Activated CD8-positive, alpha-beta memory T cell treated with anti-CD3 and anti-CD28 coated beads for 48 hours (primary cell): ENCODE measurements at regions not wholly inside any gene's neighbourhood (a gene's known extent, or its start where the extent isn't known, plus 50 kb on each side); places are given as distances from the start of the nearest gene placed in this dataset.
"Not testable (repeated sequence)": the region's sequence is repeated elsewhere in the genome, so short reads cannot be mapped to it uniquely, and the experiment has no call there.

Experiments
- DNase-seq, 3 experiments: peaks; one replicate each; pipeline ENCODE4 v3.0.0-alpha.2; 2020; ENCODE audit warnings: low read depth in 2 of 3, low spot score in 2 of 3

- DNase-seq = no peak
Observed at GRCh38 chr2:216984937-216985336, 125.1 kb upstream of the TNP1 start.

- not testable (repeated sequence) for DNase-seq
Observed at GRCh38 chr2:216981951-216982350, 122.1 kb upstream of the TNP1 start.

GRCh38 chr2:216980510-216980909 lies 120.6 kb upstream of the TNP1 start:
- DNase-seq = not testable (repeated sequence)

GRCh38 chr2:216974321-216975302 lies 114.7 kb upstream of the TNP1 start:
- DNase-seq = no peak

- DNase-seq = no peak
Observed at GRCh38 chr2:216971593-216971992, 111.7 kb upstream of the TNP1 start.

GRCh38 chr2:216970359-216970915 lies 110.6 kb upstream of the TNP1 start:
- DNase-seq = no peak

GRCh38 chr2:216967889-216968288 lies 108.0 kb upstream of the TNP1 start:
- DNase-seq = no peak

- DNase-seq = no peak
Observed at GRCh38 chr2:216960671-216961268, 100.9 kb upstream of the TNP1 start.

- DNase-seq = no peak
Observed at GRCh38 chr2:216959433-216959832, 99.6 kb upstream of the TNP1 start.

GRCh38 chr2:216956820-216957493 lies 97.1 kb upstream of the TNP1 start:
- DNase-seq = no peak

- DNase-seq = no peak
Observed at GRCh38 chr2:216951171-216951570, 91.3 kb upstream of the TNP1 start.

GRCh38 chr2:216950547-216950946 lies 90.7 kb upstream of the TNP1 start:
- DNase-seq = no peak

GRCh38 chr2:216949700-216950413 lies 90.0 kb upstream of the TNP1 start:
- no peak for DNase-seq

GRCh38 chr2:216947055-216947454 lies 87.2 kb upstream of the TNP1 start:
- no peak for DNase-seq

- no peak for DNase-seq
Observed at GRCh38 chr2:216944733-216945132, 84.9 kb upstream of the TNP1 start.

GRCh38 chr2:216943109-216943508 lies 83.2 kb upstream of the TNP1 start:
- no peak for DNase-seq

GRCh38 chr2:216942465-216942864 lies 82.6 kb upstream of the TNP1 start:
- DNase-seq = no peak

- DNase-seq = no peak
Observed at GRCh38 chr2:216942016-216942415, 82.2 kb upstream of the TNP1 start.

GRCh38 chr2:216936954-216937357 lies 77.1 kb upstream of the TNP1 start:
- no peak for DNase-seq

GRCh38 chr2:216934623-216935022 lies 74.8 kb upstream of the TNP1 start:
- DNase-seq = no peak

- no peak for DNase-seq
Observed at GRCh38 chr2:216934151-216934550, 74.3 kb upstream of the TNP1 start.
